KOPT-K1 (cell line): ENCODE measurements at regions not wholly inside any gene's neighbourhood (a gene's known extent, or its start where the extent isn't known, plus 50 kb on each side); places are given as distances from the start of the nearest gene placed in this dataset.
"Not testable (repeated sequence)": the region's sequence is repeated elsewhere in the genome, so short reads cannot be mapped to it uniquely, and the experiment has no call there.

ENCODE experiments used
- H3K27ac ChIP-seq: fragments of 200-600 bp; sonication (generic); 2 replicates; pipeline ENCODE4 v1.5.1; 2016; ENCODE audit warnings: antibody characterized with exemption, mild to moderate bottlenecking, low read depth, low read length; ENCODE audit not compliant: poor library complexity, severe bottlenecking
- H3K36me3 ChIP-seq: fragments of 200-600 bp; sonication (generic); 2 replicates; pipeline ENCODE4 v1.5.1; 2017; ENCODE audit warnings: antibody characterized with exemption, mild to moderate bottlenecking, low read length, moderate library complexity; ENCODE audit not compliant: insufficient read depth
- H3K9me3 ChIP-seq: fragments of 200-600 bp; sonication (generic); 2 replicates; pipeline ENCODE4 v1.5.1; 2017; ENCODE audit warnings: antibody characterized with exemption, low read length, mild to moderate bottlenecking; ENCODE audit not compliant: insufficient read depth, poor library complexity, severe bottlenecking

DNA sequence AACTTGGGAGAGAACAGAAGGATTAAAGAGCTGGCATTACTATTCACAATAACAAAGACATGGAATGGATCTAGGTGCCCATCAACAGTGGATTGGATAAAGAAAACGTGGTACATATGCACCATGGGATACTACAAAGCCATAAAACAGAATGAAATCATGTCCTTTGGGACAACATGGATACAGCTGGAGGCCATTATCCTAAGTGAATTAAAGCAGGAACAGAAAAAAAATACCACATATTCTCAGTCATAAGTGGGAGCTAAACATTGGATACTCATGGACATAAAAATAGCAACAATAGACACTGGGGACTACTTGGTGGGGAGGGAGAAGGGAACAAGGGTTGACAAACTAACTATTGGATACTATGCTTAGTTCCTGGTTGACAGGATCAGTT lies 133.2 kb upstream of the ITGB1 start:
- no peak overlapping the region for H3K27ac ChIP-seq

GRCh38 chr10:33088990-33089389 lies 131.0 kb upstream of the ITGB1 start:
- Histone ChIP-seq H3K36me3 (no peaks in the 10 kb centered on the region), H3K9me3 (peaks cover under 1% of the 10 kb centered on the region), H3K27ac (no peak overlapping the region)

More for the DNA sequence above, 133.2 kb upstream of the ITGB1 start:
- peaks cover 17% of the 10 kb centered on the region for H3K9me3 ChIP-seq
- no peaks in the 10 kb centered on the region for H3K36me3 ChIP-seq

- Histone ChIP-seq H3K36me3 (no peaks in the 10 kb centered on the region), H3K9me3 (no peaks in the 10 kb centered on the region), H3K27ac (peak overlapping the region; percentile 31)
Measured at GRCh38 chr10:33087922-33088321, 129.9 kb upstream of the ITGB1 start.

GRCh38 chr10:33087152-33087551 lies 129.1 kb upstream of the ITGB1 start:
- Histone ChIP-seq H3K9me3 (no peaks in the 10 kb centered on the region), H3K36me3 (no peaks in the 10 kb centered on the region), H3K27ac (peak overlapping the region; percentile 50)

- no peaks in the 10 kb centered on the region for H3K9me3 ChIP-seq
- no peak overlapping the region for H3K27ac ChIP-seq
- no peaks in the 10 kb centered on the region for H3K36me3 ChIP-seq
Measured at GRCh38 chr10:33086100-33086499, 128.1 kb upstream of the ITGB1 start.

DNA sequence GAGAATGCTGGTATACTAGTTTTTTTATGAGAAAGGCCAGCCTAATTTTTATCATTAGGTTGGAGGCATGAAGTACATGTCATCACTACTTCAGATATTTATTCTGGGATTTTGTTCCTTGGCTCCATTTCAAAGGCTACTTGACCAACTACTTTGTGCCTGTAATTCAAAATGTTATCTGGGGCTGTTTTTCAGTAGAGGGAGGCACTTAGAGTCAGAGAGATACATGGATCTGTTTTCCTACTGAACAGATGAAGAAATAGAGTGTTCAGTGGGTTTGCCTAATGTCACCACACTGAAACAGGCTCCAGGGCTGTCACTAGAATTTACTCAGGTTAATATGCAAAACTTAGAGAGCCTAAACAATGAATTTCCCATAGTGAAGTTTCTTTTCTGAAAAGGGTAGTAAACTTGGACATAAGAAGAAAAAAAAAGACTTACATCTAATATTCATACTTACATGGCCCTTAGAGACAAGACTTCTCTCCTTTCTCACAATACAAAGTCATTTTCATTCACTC lies 127.3 kb upstream of the ITGB1 start:
- no peaks in the 10 kb centered on the region for H3K36me3 ChIP-seq
- H3K27ac ChIP-seq = no peak overlapping the region
- H3K9me3 ChIP-seq = no peaks in the 10 kb centered on the region

GRCh38 chr10:33084453-33084852 lies 126.4 kb upstream of the ITGB1 start:
- Histone ChIP-seq H3K27ac (no peak overlapping the region), H3K9me3 (no peaks in the 10 kb centered on the region), H3K36me3 (no peaks in the 10 kb centered on the region)

DNA sequence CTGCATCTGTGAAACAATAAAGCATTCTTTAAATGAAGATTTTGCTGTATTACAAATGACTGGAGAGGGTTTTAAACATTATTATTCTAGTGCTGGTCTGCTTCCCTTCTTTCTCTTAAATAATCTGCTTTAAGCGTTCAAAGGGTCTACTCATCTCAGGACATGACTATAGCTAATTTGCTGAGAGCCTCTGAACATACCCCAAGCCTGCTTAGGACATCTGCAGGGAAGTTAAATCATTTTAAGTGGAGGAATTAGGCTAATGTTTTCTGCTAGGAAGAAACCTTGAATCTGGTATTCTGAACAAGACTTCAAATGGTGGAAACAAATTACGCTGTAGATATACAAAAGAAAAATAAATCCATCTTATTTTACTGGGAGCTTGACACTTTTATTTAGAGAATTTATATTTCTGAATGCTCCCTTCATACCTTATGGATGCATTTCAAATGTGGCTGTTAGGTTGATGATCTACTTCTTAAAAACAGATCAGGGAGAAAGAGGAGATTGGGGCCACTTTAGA lies 124.4 kb upstream of the ITGB1 start:
- H3K9me3 ChIP-seq = no peaks in the 10 kb centered on the region
- H3K27ac ChIP-seq = no peak overlapping the region
- H3K36me3 ChIP-seq = no peaks in the 10 kb centered on the region

DNA sequence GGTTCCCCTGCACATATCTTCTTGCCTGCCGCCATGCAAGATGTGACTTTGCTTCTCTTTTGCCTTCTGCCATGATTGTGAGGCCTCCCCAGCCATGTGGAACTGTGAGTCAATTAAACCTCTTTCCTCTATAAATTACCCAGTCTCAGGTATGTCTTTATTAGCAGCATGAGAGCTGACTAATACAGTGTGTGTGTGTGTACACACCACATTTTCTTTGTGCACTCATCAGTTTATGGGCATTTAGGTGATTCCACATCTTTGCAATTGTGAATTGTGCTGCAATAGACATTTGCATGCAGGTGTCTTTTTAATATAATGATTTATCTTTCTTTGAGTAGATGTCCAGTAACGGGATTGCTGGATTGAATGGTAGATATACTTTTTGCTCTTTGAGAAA lies 122.4 kb upstream of the ITGB1 start:
- H3K27ac ChIP-seq, H3K9me3 ChIP-seq: not testable (repeated sequence)

GRCh38 chr10:33074443-33074842 lies 116.4 kb upstream of the ITGB1 start:
- H3K36me3 ChIP-seq = no peaks in the 10 kb centered on the region
- H3K9me3 ChIP-seq = peaks cover 12% of the 10 kb centered on the region
- H3K27ac ChIP-seq = no peak overlapping the region

More for the DNA sequence above, 122.4 kb upstream of the ITGB1 start:
- H3K36me3 ChIP-seq = not testable (repeated sequence)

- Histone ChIP-seq H3K27ac (no peak overlapping the region), H3K36me3 (no peaks in the 10 kb centered on the region), H3K9me3 (peaks cover 12% of the 10 kb centered on the region)
Measured at GRCh38 chr10:33073641-33074415, 115.8 kb upstream of the ITGB1 start.

- Histone ChIP-seq H3K36me3 (no peaks in the 10 kb centered on the region), H3K9me3 (peaks cover 12% of the 10 kb centered on the region), H3K27ac (no peak overlapping the region)
Measured at GRCh38 chr10:33071857-33072256, 113.8 kb upstream of the ITGB1 start.

DNA sequence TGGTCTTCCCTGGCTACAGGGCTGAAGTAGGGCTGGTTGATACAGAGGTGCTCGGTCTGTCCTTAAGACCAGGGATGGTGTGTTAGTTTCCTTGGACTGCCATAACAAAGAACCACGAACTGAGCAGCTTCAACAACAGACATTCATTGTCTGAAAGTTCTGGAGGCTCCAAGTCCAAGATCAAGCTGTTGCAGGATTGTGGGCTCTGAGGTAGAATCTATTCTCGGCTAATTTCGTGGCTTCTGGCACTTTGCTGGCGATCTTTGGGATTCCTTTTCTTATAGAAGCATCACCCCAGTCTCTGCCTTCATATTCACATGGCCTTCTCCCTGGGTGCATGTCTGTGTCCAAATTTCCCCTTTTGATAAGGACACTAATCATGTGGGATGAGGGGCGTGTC lies 112.1 kb upstream of the ITGB1 start:
- peaks cover 12% of the 10 kb centered on the region for H3K9me3 ChIP-seq
- no peak overlapping the region for H3K27ac ChIP-seq

DNA sequence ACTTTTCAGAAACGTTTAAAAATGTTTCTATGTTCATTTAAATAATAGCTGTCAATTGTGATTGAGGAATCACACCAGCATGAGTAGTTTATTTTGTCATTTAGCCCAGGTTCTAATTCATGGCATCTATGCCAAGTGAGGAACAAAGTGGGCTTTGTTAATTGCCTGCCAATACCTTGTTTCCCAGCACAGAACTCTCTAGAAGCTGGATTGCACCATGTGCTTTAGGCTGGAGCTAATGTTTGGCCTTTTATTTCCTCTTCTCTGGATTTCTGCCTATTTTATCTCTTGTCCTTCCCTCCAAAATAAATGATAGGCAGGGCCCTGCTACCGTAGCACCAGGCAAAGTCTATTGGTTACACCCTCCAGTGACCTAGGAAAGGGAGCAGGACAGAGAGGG lies 109.9 kb upstream of the ITGB1 start:
- Histone ChIP-seq H3K36me3 (no peaks in the 10 kb centered on the region), H3K9me3 (peaks cover 12% of the 10 kb centered on the region), H3K27ac (no peak overlapping the region)

More for the DNA sequence above, 112.1 kb upstream of the ITGB1 start:
- no peaks in the 10 kb centered on the region for H3K36me3 ChIP-seq

GRCh38 chr10:33067481-33067880 lies 109.5 kb upstream of the ITGB1 start:
- no peaks in the 10 kb centered on the region for H3K36me3 ChIP-seq
- H3K9me3 ChIP-seq = peaks cover 12% of the 10 kb centered on the region
- H3K27ac ChIP-seq = no peak overlapping the region
